Uterus (tissue), 3 donors: ENCODE measurements at regions not wholly inside any gene's neighbourhood (a gene's known extent, or its start where the extent isn't known, plus 50 kb on each side); places are given as distances from the start of the nearest gene placed in this dataset.

ENCODE experiments used
- DNase-seq, 2 donors: peaks; one replicate each; pipeline ENCODE4 v3.0.0-alpha.2; 2019 to 2020
- H3K27ac ChIP-seq, 2 donors: fragments of 200-600 bp; sonication (generic); 1 replicate in 1 of 2; 2 replicates in 1 of 2; pipeline ENCODE4 v1.5.1; 2016 to 2018
- H3K27me3 ChIP-seq, 2 donors: fragments of 200-600 bp; sonication (generic); one replicate each; pipeline ENCODE4 v1.5.1; 2018 to 2019; ENCODE audit warnings: control low read depth in 1 of 2
- H3K36me3 ChIP-seq, 2 donors: fragments of 200-600 bp; sonication (generic); one replicate each; pipeline ENCODE4 v1.5.1; 2019; ENCODE audit warnings: control low read depth in 1 of 2
- H3K4me1 ChIP-seq, 2 donors: fragments of 200-600 bp; sonication (generic); one replicate each; pipeline ENCODE4 v1.5.1; 2018 to 2019; ENCODE audit warnings: control low read depth in 1 of 2
- H3K4me3 ChIP-seq, 2 donors: fragments of 200-600 bp; sonication (generic); 1 replicate in 1 of 2; 2 replicates in 1 of 2; pipeline ENCODE4 v1.5.1; 2018 to 2019; ENCODE audit warnings: mild to moderate bottlenecking in 1 of 2
- H3K9me3 ChIP-seq, 2 donors: fragments of 200-600 bp; sonication (generic); one replicate each; pipeline ENCODE4 v1.5.1; 2019; ENCODE audit warnings: control low read depth in 1 of 2
- POLR2A ChIP-seq, 2 donors: fragments of 450-650 bp; IDR thresholded peaks; one replicate each; pipeline ENCODE4 v1.6.1; 2016; ENCODE audit warnings: antibody characterized with exemption in 2 of 2, mild to moderate bottlenecking in 1 of 2, moderate library complexity in 1 of 2
- intact Hi-C: fragments of 100-400 bp; cut with DNase I; formaldehyde crosslinking; loops from one replicate; pipeline ENCODE4 v1.15.1; 2023; ENCODE audit warnings: low total_unique reads
- TF ChIP-seq, protein P1 (sequence below), 4 experiments: fragments of 200-600 bp in 2 of 4; fragments of 450-650 bp in 2 of 4; sonication (generic) in 2 of 4; IDR thresholded peaks; one replicate each; pipeline ENCODE4 v1.5.1; 2016 to 2019; ENCODE audit warnings: antibody characterized with exemption in 4 of 4, mild to moderate bottlenecking in 2 of 4, moderate library complexity in 1 of 4
- donor health status: DM: yes; HTN: yes; CAD: no.

DNA sequence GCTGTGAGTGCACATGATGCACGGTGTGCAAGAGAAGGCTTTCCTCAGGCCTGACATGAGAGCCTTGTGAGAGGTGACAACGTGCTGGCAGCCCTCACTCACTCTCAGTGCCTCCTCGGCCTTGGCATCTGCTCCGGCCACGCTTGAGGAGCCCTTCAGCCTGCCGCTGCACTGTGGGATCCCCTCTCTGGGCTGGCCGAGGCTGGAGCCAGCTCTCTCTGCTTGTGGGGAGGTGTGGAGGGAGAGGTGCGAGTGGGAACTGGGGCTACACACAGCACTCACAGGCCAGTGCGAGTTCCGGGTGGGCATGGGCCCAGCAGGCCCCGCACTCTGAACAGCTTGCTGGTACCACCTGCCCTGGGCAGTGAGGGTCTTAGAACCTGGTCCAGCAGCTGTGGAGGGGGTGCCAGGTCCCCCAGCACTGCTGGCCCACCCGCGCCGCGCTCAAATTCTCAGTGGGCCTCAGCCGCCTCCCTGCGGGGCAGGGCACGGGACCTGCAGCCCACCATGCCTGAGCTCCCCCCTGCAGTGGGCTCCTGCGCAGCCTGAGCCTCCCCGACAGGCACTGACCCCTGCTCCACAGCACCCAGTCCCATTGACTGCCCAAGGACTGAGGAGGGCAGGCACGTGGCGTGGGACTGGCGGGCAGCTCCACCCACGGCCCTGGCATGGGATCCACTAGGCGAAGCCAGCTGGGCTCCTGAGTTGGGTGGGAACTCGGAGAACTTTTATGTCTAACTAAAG lies 74.9 kb upstream of the BMP5 start:
- Histone ChIP-seq H3K9me3 (no peaks in the 10 kb centered on the region), H3K36me3 (no peaks in the 10 kb centered on the region), H3K4me1 (no peaks in the 10 kb centered on the region), H3K4me3 (no peak overlapping the region), H3K27ac (no peak overlapping the region), H3K27me3 (no peaks in the 10 kb centered on the region)
- intact Hi-C loops = no loop called here
- no peak for TF ChIP-seq POLR2A (IDR thresholded peaks at IDR 0.05)
- TF ChIP-seq, protein P1, sequence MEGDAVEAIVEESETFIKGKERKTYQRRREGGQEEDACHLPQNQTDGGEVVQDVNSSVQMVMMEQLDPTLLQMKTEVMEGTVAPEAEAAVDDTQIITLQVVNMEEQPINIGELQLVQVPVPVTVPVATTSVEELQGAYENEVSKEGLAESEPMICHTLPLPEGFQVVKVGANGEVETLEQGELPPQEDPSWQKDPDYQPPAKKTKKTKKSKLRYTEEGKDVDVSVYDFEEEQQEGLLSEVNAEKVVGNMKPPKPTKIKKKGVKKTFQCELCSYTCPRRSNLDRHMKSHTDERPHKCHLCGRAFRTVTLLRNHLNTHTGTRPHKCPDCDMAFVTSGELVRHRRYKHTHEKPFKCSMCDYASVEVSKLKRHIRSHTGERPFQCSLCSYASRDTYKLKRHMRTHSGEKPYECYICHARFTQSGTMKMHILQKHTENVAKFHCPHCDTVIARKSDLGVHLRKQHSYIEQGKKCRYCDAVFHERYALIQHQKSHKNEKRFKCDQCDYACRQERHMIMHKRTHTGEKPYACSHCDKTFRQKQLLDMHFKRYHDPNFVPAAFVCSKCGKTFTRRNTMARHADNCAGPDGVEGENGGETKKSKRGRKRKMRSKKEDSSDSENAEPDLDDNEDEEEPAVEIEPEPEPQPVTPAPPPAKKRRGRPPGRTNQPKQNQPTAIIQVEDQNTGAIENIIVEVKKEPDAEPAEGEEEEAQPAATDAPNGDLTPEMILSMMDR (IDR thresholded peaks at IDR 0.05) = no peak
- DNase-seq = no peak

- intact Hi-C loops = no loop called here
- DNase-seq = no peak
- TF ChIP-seq POLR2A (IDR thresholded peaks at IDR 0.05) = no peak
- TF ChIP-seq, protein P1 (IDR thresholded peaks at IDR 0.05) = no peak
- Histone ChIP-seq H3K4me3 (no peak overlapping the region), H3K4me1 (no peaks in the 10 kb centered on the region), H3K27me3 (no peaks in the 10 kb centered on the region), H3K9me3 (no peaks in the 10 kb centered on the region), H3K36me3 (no peaks in the 10 kb centered on the region), H3K27ac (no peak overlapping the region)
Observed at GRCh38 chr6:55943329-55943728, 67.9 kb upstream of the BMP5 start.

DNA sequence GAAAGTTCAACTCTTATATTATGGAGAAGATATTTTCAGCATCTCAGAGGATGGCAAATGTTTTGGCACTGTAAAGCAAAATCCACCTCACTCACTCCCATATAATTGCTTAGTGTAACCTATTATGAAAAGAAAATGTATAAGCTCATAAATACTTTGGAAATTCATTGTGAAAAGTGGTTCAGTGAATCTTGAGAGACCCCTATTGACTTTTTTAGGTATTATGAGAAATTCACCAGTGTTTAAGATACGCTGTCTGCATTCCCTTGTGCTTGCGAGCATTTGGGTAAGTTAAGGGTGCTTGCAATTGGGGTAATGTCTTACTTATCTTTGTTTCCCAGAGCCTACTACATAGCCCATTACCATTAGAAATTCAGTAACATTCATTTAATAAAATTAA lies 66.3 kb upstream of the BMP5 start:
- Histone ChIP-seq H3K36me3 (no peaks in the 10 kb centered on the region), H3K9me3 (no peaks in the 10 kb centered on the region), H3K27ac (no peak overlapping the region), H3K27me3 (no peaks in the 10 kb centered on the region), H3K4me1 (no peaks in the 10 kb centered on the region), H3K4me3 (no peak overlapping the region)
- no peak for TF ChIP-seq POLR2A (IDR thresholded peaks at IDR 0.05)
- TF ChIP-seq, protein P1 (IDR thresholded peaks at IDR 0.05) = no peak
- no peak for DNase-seq
- intact Hi-C loops = no loop called here

GRCh38 chr6:55937951-55938690 lies 62.7 kb upstream of the BMP5 start:
- no peaks in the 10 kb centered on the region for H3K27me3 ChIP-seq
- TF ChIP-seq, protein P1 (IDR thresholded peaks at IDR 0.05) = no peak
- no peak for TF ChIP-seq POLR2A (IDR thresholded peaks at IDR 0.05)
- intact Hi-C loops = no loop called here
- H3K36me3 ChIP-seq = no peaks in the 10 kb centered on the region
- no peaks in the 10 kb centered on the region for H3K4me1 ChIP-seq
- DNase-seq = no peak
- no peaks in the 10 kb centered on the region for H3K9me3 ChIP-seq
- no peak overlapping the region for H3K4me3 ChIP-seq
- no peak overlapping the region for H3K27ac ChIP-seq

- Histone ChIP-seq H3K27me3 (no peaks in the 10 kb centered on the region), H3K27ac (no peak overlapping the region), H3K4me1 (no peaks in the 10 kb centered on the region), H3K4me3 (no peak overlapping the region), H3K36me3 (no peaks in the 10 kb centered on the region), H3K9me3 (no peaks in the 10 kb centered on the region)
- no peak for DNase-seq
- intact Hi-C loops = no loop called here
- no peak for TF ChIP-seq POLR2A (IDR thresholded peaks at IDR 0.05)
- TF ChIP-seq, protein P1 (IDR thresholded peaks at IDR 0.05) = no peak
Observed at GRCh38 chr6:55937261-55937947, 62.0 kb upstream of the BMP5 start.
